Calu3 (cell line): ENCODE measurements at regions not wholly inside any gene's neighbourhood (a gene's known extent, or its start where the extent isn't known, plus 50 kb on each side); places are given as distances from the start of the nearest gene placed in this dataset.

Source experiments
- BruUV-seq: library from RNA; stranded (reverse); fragments of 400-500 nt; replicated peaks from 2 replicates; lab custom pipeline; 2021; lab: Mats Ljungman, UMichigan
- CTCF ChIA-PET: fragments of 300-600 bp; sonication (Branson Sonifier 250); formaldehyde crosslinking; loops from one replicate; lab custom pipeline; 2022; ENCODE audit warnings: antibody characterized with exemption; lab: Charles Lee
- DNase-seq: peaks from one replicate; pipeline ENCODE4 v3.0.0; 2022
- H3K27ac Mint-ChIP-seq: one replicate; pipeline ENCODE4 v1.8.0; 2022; ENCODE audit warnings: mixed read lengths; ENCODE audit not compliant: unreplicated experiment
- H3K27me3 Mint-ChIP-seq: one replicate; pipeline ENCODE4 v1.8.0; 2022; ENCODE audit warnings: mixed read lengths; ENCODE audit not compliant: unreplicated experiment
- H3K36me3 Mint-ChIP-seq: one replicate; pipeline ENCODE4 v1.8.0; 2022; ENCODE audit warnings: mild to moderate bottlenecking, moderate library complexity, mixed read lengths; ENCODE audit not compliant: insufficient read depth, unreplicated experiment
- H3K4me1 Mint-ChIP-seq: one replicate; pipeline ENCODE4 v1.8.0; 2022; ENCODE audit warnings: mild to moderate bottlenecking, low read depth, mixed read lengths; ENCODE audit not compliant: unreplicated experiment
- H3K4me3 Mint-ChIP-seq: one replicate; pipeline ENCODE4 v1.8.0; 2022; ENCODE audit warnings: mild to moderate bottlenecking, low read depth, moderate library complexity, mixed read lengths; ENCODE audit not compliant: unreplicated experiment
- H3K9me3 Mint-ChIP-seq: one replicate; pipeline ENCODE4 v1.8.0; 2022; ENCODE audit warnings: low read depth, mixed read lengths; ENCODE audit not compliant: unreplicated experiment
- intact Hi-C: fragments of 100-400 bp; cut with micrococcal nuclease; formaldehyde crosslinking; loops from one replicate; pipeline ENCODE4 v1.10.0; 2022; ENCODE audit not compliant: unreplicated experiment
- TF ChIP-seq, protein P1 (sequence below): fragments of 200-600 bp; IDR thresholded peaks from one replicate; pipeline ENCODE4 v1.8.0; 2022; ENCODE audit warnings: antibody characterized with exemption; ENCODE audit not compliant: unreplicated experiment

DNA sequence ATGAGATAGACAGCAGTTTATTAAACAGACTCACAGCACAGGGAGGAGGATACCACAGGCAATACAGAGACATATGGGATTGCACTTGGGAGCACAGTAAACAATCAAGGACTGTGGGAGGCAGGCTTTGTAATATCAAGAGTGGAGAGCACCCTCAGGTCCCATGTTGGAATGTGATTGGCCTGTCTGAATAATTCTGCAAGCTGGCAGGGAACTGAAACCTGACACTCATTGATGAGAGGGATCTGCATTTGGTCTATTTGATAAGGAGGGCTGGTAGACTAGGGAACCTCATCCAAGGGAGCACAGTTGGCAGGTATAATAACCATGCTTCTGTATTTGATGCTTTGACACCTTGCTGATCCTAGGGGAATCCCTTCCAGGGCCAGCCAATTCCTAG lies 69.9 kb upstream of the PRMT6 start:
- Mint-ChIP-seq H3K27ac (no peak overlapping the region), H3K4me3 (no peak overlapping the region), H3K27me3 (no peaks in the 10 kb centered on the region), H3K9me3 (no peaks in the 10 kb centered on the region), H3K4me1 (no peaks in the 10 kb centered on the region), H3K36me3 (no peaks in the 10 kb centered on the region)
- intact Hi-C loops: no loop called here
- no peak for DNase-seq
- BruUV-seq: no TSS peak
- CTCF ChIA-PET: no interaction called here
- TF ChIP-seq, protein P1, sequence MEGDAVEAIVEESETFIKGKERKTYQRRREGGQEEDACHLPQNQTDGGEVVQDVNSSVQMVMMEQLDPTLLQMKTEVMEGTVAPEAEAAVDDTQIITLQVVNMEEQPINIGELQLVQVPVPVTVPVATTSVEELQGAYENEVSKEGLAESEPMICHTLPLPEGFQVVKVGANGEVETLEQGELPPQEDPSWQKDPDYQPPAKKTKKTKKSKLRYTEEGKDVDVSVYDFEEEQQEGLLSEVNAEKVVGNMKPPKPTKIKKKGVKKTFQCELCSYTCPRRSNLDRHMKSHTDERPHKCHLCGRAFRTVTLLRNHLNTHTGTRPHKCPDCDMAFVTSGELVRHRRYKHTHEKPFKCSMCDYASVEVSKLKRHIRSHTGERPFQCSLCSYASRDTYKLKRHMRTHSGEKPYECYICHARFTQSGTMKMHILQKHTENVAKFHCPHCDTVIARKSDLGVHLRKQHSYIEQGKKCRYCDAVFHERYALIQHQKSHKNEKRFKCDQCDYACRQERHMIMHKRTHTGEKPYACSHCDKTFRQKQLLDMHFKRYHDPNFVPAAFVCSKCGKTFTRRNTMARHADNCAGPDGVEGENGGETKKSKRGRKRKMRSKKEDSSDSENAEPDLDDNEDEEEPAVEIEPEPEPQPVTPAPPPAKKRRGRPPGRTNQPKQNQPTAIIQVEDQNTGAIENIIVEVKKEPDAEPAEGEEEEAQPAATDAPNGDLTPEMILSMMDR: no peak

DNA sequence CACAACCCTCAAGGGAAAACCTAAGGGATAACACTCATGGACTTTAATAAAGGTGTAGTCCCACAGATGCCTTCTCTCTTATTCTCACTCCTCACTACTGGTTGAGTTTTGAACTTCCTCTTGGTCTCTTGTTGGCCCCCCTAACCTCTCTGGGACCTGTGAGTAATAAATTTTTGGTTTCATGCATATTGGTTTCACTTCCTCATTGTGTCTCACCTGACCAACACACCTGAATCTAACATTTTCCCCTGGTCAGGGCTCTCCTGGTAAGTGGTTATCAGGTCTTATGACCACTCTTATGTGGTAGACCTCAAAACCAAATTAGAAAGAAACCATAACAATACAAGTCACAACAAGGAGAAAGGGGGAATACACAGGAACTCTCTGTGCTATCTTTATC lies 60.5 kb upstream of the PRMT6 start:
- no peaks in the 10 kb centered on the region for H3K36me3 Mint-ChIP-seq
- CTCF ChIA-PET: no interaction called here
- no TSS peak for BruUV-seq
- DNase-seq: no peak
- H3K27me3 Mint-ChIP-seq: no peaks in the 10 kb centered on the region
- no peaks in the 10 kb centered on the region for H3K4me1 Mint-ChIP-seq
- no peak overlapping the region for H3K4me3 Mint-ChIP-seq
- no peak overlapping the region for H3K27ac Mint-ChIP-seq
- TF ChIP-seq, protein P1: no peak
- intact Hi-C loops: no loop called here
- H3K9me3 Mint-ChIP-seq: peaks cover 2% of the 10 kb centered on the region

DNA sequence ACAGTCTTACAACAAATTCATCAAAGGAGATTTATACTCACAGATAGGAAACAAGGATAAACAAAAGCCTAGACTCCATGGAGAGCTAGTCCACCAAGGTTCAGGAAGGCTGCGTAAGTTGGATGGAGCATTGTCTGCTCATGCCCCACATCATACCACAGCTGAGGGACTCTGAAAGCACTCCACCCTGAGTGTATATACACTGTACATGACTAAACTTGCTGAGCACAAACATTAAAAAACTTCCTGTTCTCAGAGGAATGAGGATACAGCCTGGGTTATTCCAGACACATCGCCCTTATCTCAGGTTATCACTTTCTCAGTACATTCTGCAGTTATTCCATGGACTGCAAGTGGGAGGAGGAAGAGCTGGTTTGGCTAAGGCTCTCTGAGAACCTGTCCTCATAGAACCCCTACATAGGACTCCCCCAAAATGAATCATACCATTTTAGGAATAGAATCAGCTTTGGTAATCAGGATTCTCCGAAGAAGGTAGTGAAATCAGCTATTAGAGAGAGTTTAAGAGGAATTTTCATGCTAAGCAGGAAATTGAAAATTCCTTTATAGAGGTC lies 58.0 kb upstream of the PRMT6 start:
- CTCF ChIA-PET: no interaction called here
- DNase-seq: no peak
- H3K27me3 Mint-ChIP-seq: no peaks in the 10 kb centered on the region
- intact Hi-C loops: loop anchor here (2.0 kb wide), 1 partner anchor 58 kb away; the partner anchor contains the start of gene PRMT6
- no peaks in the 10 kb centered on the region for H3K4me1 Mint-ChIP-seq
- H3K36me3 Mint-ChIP-seq: no peaks in the 10 kb centered on the region
- TF ChIP-seq, protein P1: no peak
- peaks cover 2% of the 10 kb centered on the region for H3K9me3 Mint-ChIP-seq
- no peak overlapping the region for H3K4me3 Mint-ChIP-seq
- no TSS peak for BruUV-seq
- no peak overlapping the region for H3K27ac Mint-ChIP-seq

DNA sequence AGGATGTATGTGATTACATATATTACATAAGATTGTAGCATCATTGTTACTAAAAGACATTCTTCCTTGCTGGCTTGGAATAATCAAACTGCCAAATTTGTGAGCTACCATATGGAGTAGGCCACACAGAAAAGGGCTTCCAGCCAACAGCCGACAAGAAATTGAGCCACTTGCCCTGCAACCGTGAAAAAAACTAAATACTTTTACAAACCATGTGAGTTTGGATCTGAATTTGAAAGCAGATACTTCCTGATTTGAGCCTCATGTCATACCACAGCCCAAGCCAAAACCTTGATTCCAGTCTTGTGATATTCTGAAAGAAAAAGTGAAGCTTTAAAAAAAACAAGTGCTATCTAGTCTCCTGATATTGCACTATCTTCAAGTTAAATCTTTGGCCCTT lies 55.6 kb upstream of the PRMT6 start:
- CTCF ChIA-PET: no interaction called here
- BruUV-seq: no TSS peak
- TF ChIP-seq, protein P1: no peak
- intact Hi-C loops: no loop called here
- no peaks in the 10 kb centered on the region for H3K36me3 Mint-ChIP-seq
- H3K9me3 Mint-ChIP-seq: no peaks in the 10 kb centered on the region
- H3K27me3 Mint-ChIP-seq: no peaks in the 10 kb centered on the region
- DNase-seq: no peak
- H3K4me1 Mint-ChIP-seq: no peaks in the 10 kb centered on the region
- no peak overlapping the region for H3K27ac Mint-ChIP-seq
- H3K4me3 Mint-ChIP-seq: no peak overlapping the region
